ENCODE measurements at regions not wholly inside any gene's neighbourhood (a gene's known extent, or its start where the extent isn't known, plus 50 kb on each side); places are given as distances from the start of the nearest gene placed in this dataset.

GRCh38 chr2:23292024-23292423, 93.0 kb upstream of the KLHL29 start:
- H3K27ac ChIP-seq, result no peak overlapping the region
- TF ChIP-seq CTCF (conservative IDR thresholded peaks at IDR 0.05), result no peak
- no peak for TF ChIP-seq ZFX (IDR thresholded peaks at IDR 0.05)

- TF ChIP-seq ZFX (IDR thresholded peaks at IDR 0.05) (no peak), CTCF (conservative IDR thresholded peaks at IDR 0.05) (no peak)
Measured at GRCh38 chr2:23293063-23293462, 91.9 kb upstream of the KLHL29 start.

GRCh38 chr2:23293731-23294130, 91.2 kb upstream of the KLHL29 start:
- TF ChIP-seq CTCF (conservative IDR thresholded peaks at IDR 0.05) (no peak), ZFX (IDR thresholded peaks at IDR 0.05) (no peak)
- H3K27ac ChIP-seq, result no peak overlapping the region

More at GRCh38 chr2:23293063-23293462, 91.9 kb upstream of the KLHL29 start:
- no peak overlapping the region for H3K27ac ChIP-seq

GRCh38 chr2:23294238-23294637, 90.7 kb upstream of the KLHL29 start:
- no peak overlapping the region for H3K27ac ChIP-seq
- no peak for TF ChIP-seq ZFX (IDR thresholded peaks at IDR 0.05)
- TF ChIP-seq CTCF (conservative IDR thresholded peaks at IDR 0.05), result no peak

GRCh38 chr2:23296691-23297090, 88.3 kb upstream of the KLHL29 start:
- no peak overlapping the region for H3K27ac ChIP-seq
- TF ChIP-seq CTCF (conservative IDR thresholded peaks at IDR 0.05) (no peak), ZFX (IDR thresholded peaks at IDR 0.05) (no peak)

DNA sequence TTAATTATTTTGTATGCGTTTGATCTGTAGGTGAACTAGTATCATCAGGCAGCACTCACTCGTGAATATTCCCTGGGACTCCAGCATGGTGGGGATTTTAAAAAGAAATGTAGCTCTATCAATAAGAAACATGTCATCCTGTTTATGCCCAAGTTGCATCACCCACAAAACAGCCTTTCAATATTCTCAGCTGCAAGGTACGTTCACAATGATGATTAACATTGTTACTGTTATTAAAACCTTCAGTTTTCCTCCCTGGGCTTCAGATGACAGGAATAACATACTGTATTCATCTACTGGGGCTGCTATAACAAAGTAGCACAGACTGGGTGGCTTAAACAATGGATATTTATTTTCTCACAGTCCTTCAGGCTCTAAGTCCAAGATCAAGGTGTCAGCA, 87.9 kb upstream of the KLHL29 start:
- no peak for TF ChIP-seq CTCF (conservative IDR thresholded peaks at IDR 0.05)
- TF ChIP-seq ZFX (IDR thresholded peaks at IDR 0.05), result no peak

DNA sequence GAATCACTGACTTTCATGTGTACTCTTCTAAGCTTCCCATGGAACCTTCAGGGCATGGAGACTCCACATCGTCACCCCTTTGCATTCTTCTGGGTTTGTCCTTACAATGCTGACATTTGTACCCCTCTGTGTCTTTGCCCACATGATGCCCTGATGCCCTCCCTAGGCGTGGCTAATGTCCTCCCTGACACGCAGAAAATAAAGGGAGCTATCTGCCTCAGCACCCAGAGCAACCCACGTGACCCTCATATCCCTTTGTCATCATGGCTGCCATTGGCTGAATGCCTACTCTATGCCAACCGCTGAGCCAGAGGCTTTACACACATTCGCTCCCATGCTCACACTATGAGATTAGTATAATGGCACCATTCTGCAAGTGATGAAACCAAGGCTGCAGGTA, 86.4 kb upstream of the KLHL29 start:
- TF ChIP-seq ZFX (IDR thresholded peaks at IDR 0.05) (no peak), CTCF (conservative IDR thresholded peaks at IDR 0.05) (no peak)
- H3K27ac ChIP-seq, result no peak overlapping the region

More for the DNA sequence above, 87.9 kb upstream of the KLHL29 start:
- no peak overlapping the region for H3K27ac ChIP-seq

All from C4-2B (cell line).